ENCODE measurements at regions not wholly inside any gene's neighbourhood (a gene's known extent, or its start where the extent isn't known, plus 50 kb on each side); places are given as distances from the start of the nearest gene placed in this dataset.

- no peak for DNase-seq (ENCODE audit: low read depth)
Observed at GRCh38 chr5:74152625-74153254, 487.8 kb downstream of the ENC1 start.

DNA sequence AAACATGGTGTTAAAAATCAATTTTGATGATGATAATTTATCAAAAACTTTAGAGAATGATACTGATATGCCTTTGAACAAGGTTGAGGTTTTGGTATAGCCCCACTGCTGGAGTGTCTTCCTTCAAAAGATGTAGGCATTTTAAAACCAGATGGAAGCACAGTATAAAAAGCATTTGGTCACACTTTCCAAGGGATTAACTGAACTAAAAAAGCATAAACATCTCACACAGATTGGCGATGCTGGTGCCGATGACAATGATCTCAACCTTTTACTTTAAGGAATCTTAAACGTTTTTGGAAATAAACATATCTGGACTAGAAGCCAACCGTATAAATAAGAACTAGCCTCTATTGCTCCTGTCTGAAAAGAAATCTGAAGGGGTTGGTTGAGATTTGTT is 488.4 kb downstream of the ENC1 start:
- DNase-seq (ENCODE audit: low read depth) = no peak

DNA sequence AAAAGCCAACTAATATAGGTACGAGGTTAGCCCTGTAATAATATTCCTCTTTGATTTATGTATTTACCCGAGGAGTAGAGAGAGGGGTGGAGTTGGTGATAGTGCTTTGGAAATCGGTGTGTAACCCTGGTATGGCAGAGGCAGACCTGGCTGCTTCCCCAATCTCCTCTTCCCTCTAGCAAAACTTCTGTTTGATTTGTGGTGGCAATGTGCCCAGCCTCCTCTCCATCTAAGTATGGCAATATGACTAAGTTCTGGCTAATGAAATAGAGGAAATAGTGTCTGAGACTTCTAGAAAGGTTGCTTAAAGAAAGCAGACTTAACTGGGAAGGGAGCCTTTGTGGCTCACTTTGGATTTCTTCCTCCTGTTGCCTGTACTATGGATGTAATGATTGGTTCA is 491.1 kb downstream of the ENC1 start:
- DNase-seq (ENCODE audit: low read depth) = no peak

GRCh38 chr5:74148321-74148720 is 492.2 kb downstream of the ENC1 start:
- DNase-seq (ENCODE audit: low read depth) = no peak

DNA sequence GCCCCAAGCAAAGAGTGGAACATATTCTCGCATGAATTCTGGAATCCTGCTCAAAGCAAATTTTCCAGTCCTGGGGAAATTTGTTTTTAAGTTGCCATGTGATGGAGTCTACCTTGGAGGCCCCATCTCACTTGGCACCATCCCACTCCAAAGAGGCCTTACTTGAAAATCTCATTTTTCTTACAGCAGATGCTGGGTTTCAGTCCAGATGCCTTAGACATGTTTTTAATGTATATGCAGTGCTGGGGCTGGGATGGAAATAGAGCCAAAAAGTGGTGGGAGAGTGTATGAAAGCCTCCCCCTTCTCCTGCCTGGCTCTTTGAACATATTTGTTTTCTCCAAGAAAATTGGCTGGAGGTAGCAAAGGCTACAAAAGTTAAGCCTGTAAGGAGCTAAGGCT is 493.7 kb downstream of the ENC1 start:
- no peak for DNase-seq (ENCODE audit: low read depth)

GRCh38 chr5:74145951-74146350 is 494.6 kb downstream of the ENC1 start:
- no peak for DNase-seq (ENCODE audit: low read depth)

- no peak for DNase-seq (ENCODE audit: low read depth)
Observed at GRCh38 chr5:74143721-74144330, 496.7 kb downstream of the ENC1 start.

GRCh38 chr5:74143151-74143550 is 497.4 kb downstream of the ENC1 start:
- DNase-seq (ENCODE audit: low read depth) = no peak

GRCh38 chr5:74141053-74141452 is 499.5 kb downstream of the ENC1 start:
- no peak for DNase-seq (ENCODE audit: low read depth)

DNA sequence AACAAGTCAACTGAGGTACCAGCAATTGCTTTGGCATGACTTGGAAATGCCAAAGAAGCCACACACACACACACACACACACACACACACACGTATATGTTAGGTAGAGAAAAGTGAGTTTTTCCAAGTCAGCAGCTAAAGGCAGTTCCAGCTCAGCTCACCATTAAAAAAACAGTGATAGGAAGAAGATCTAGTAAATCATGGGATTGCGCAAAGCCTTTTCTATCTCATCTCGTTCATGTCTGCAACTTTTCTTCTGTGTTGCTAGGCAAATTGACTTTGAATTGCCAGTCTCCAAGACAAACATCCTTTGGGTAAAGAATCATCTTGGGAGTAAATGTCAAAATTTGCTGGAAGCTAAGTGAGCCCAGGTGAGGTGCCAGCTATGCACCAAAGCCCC is 500.1 kb downstream of the ENC1 start:
- DNase-seq (ENCODE audit: low read depth) = no peak

- no peak for DNase-seq (ENCODE audit: low read depth)
Observed at GRCh38 chr5:74139589-74139988, 500.9 kb downstream of the ENC1 start.

DNA sequence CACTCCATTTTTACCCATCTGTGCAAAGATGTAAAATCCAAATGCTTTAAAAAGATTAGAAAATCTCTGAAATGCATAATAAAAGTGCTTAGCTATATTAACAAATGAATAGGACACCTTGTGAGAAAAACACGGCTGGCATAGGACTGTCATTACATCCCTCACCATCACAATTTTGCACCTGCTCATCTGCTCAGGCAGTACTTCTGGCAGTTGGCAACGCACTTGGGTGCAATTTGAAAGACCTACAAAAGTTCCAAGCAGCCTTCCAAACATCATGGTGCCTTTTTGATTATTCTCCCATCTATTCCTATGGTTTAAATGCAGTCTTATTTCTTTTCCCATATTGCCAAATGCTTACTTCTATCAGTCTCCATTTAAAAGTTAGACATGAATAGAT is 501.8 kb downstream of the ENC1 start:
- DNase-seq (ENCODE audit: low read depth) = no peak

GRCh38 chr5:74136276-74136825 is 504.2 kb downstream of the ENC1 start:
- no peak for DNase-seq (ENCODE audit: low read depth)

- no peak for DNase-seq (ENCODE audit: low read depth)
Observed at GRCh38 chr5:74135033-74135432, 505.5 kb downstream of the ENC1 start.

- DNase-seq (ENCODE audit: low read depth) = no peak
Observed at GRCh38 chr5:74132485-74132884, 506.5 kb downstream of the ARHGEF28 start.

DNA sequence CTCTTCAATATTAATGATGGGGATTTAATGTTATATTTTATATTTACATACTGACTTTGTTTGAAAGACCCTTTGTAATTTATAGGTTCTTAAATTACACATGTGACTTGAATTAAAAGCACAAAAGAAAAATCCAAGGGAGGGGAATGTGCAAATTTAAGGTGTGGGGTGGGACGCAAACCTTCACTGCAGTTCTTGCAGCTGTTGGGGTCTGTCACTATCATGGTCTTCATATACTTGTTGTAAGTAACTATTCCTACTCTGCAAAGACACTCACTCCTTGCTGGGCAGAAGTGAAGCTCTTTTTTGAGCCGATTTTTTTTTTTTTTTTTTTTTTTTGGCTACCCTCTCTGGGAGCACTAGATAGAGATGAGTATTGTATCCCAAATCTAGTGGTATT is 505.3 kb downstream of the ARHGEF28 start:
- no peak for DNase-seq (ENCODE audit: low read depth)

DNA sequence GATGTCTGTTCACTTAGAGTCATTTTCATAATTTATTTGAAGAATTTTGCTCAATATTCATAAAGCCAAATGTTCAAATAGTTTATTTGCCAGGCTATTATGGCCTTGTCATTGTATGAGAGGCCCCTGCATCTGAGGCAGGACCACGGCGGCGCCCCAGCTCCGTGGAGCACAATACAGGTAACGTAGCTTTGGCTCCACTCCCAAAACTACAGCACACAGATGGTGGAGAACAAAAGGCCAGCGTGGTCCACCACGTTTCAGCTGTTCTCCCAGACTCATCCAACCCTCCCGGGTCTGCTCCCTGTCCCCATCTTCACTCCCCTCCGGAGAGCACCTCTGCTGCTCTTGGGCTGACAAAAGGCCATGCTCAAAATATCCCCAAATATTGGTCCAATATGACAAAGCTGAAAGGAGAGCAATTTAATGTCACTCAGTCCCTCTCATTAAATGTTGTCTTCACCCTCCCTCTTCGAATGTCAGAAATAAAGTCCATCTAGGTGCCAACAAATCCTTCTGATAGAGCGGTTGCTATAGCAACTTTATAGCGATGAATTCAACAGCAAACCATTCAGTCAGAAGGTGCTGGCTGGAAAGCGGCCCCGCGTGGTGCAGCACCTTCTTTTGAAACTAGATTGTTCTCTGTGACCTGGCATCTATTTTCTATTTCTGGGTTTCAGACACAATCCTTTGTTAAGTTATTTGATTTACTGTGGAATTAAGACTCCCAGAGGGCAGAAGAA is 504.3 kb downstream of the ARHGEF28 start:
- no peak for DNase-seq (ENCODE audit: low read depth)

DNA sequence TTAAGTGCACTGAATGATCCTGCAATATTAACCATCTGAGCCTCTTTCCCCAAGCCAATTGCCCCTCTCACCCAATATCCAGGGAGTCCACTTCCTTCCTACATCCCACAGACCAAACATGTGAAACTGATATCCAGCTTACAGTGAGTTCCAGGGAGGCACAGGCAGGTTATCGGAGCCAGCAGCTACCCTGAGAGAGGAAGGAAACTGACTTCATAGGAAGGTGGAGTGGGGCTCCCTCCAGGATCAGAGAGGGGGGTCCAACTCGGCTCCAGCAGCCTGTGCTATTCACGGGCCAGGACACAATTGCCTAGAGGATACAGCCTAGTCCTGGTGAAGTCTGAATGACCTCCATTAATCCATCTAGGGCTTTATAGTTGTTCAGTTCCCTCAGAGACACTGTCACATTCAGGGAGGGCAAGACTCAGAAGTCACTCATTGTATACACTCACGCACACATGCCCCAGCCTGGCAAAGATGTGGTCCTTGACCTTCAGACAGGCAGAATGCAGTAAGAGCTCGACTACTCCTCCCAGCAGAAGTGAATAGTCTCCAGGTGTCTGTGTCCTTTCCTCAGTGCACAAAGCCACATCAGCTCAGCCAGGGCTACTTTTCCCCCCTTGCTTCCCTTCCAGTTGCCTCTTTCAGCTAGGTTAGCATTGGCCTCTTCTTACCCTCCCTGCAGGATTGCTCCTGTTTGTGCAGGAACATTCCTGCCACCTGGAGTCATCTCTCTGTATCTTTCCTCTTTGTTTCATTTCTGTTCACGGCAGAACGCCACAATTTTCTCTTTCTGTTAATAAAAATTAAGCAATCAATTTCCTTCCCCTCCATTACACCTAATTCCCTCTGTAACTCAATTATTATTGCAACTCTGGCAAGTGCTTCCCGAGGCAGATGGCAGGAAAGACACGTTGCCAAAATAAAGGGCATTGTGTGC is 501.7 kb downstream of the ARHGEF28 start:
- no peak for DNase-seq (ENCODE audit: low read depth)

DNA sequence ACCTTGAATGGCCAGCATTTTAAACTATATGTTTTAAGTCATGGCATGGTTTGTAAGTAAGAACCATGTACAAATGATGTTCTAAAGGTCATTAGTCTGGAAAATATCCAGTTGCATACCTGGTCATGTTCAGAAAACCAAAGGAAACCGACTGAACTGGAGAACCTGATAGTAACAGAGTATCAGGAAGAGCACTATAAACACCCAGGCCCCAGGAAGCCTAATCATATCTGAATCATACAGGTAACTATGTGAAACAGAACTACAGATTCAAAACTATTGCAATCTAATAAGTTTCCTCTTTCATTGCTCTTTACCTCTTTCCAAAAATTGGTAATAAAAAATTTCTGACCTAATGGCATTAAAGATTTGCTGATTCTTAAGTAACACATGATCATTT is 500.3 kb downstream of the ARHGEF28 start:
- no peak for DNase-seq (ENCODE audit: low read depth)

- no peak for DNase-seq (ENCODE audit: low read depth)
Observed at GRCh38 chr5:74124826-74125225, 498.8 kb downstream of the ARHGEF28 start.

- DNase-seq (ENCODE audit: low read depth) = no peak
Observed at GRCh38 chr5:74123929-74124328, 497.9 kb downstream of the ARHGEF28 start.

GRCh38 chr5:74122979-74123590 is 497.1 kb downstream of the ARHGEF28 start:
- DNase-seq (ENCODE audit: low read depth) = no peak
